ENCODE measurements at regions not wholly inside any gene's neighbourhood (a gene's known extent, or its start where the extent isn't known, plus 50 kb on each side); places are given as distances from the start of the nearest gene placed in this dataset.

- no peak for TF ChIP-seq POLR2A (IDR thresholded peaks at IDR 0.05; ENCODE audit: low read depth, low read length)
- no peak for TF ChIP-seq CTCF (IDR thresholded peaks at IDR 0.05; ENCODE audit: extremely low read depth in 1 of 2, insufficient read depth in 1 of 2, low read depth in 1 of 2, low read length in 2 of 2)
These were observed 336.8 kb upstream of the MANEA start for GRCh38 chr6:95240514-95240913.

Data from endothelial cell of umbilical vein (primary cell).